ENCODE measurements at regions not wholly inside any gene's neighbourhood (a gene's known extent, or its start where the extent isn't known, plus 50 kb on each side); places are given as distances from the start of the nearest gene placed in this dataset.

DNA sequence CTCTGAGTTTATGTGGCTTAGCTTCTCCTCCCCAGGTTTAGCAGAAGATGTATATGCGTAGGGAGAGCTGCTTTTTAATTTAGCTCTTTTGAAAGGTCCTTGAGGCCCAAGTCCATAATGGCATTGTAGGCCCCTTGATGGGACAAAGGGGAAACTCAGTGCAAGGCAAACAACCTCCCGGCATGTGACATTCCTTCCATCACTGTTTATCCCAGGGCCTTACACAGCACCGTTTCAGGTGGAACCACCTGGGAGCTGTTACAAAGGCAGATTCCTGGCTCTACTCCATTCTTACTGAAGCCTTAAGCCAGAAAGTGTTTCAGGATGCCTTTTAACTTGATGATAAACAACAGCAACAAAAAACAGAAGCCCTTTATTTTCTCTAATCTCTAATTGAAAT, 555.4 kb downstream of the SLC4A3 start:
- no peak for DNase-seq

DNA sequence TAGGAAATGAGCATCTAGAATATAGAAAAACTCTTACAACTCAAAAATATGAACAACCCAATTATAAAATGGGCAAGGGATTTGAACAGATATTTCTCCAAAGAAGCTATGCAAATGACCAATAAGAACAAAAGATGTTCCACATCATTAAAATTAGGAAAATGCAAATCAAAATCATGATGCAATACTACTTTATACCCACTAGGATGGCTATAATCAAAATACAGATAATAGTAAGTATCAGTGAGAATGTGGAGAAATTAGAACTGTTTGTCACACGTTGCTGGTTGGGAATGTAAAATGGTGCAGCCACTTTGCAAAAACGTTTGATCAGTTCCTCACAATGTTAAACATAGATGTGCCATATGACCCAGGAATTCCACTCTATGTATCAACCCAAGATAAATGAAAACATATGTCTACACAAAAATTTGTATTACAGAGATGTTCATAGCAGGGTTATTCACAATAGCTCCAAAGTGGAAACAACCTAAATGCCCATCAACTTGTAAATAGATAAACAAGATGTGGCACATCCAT, 558.4 kb downstream of the SLC4A3 start:
- DNase-seq, result no peak

DNA sequence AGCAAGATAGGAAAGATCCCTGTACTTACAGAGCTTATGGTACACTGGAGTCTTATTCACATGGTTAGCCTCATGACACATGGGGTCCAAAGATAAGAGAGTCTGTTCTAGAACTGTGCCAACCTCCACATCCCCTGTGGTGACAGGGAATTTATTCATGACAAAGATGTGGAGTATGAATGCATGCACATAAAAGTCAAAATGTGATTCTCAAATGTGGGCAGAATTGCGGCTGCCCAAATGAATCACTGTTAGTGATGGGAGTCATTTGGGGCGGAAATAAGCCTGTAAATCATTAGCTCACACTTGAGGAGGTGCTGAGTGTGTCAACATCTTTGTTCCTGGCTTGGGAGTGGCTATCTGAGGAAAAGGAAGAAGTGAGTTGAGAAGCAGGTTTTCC, 560.6 kb downstream of the SLC4A3 start:
- DNase-seq, result no peak

DNA sequence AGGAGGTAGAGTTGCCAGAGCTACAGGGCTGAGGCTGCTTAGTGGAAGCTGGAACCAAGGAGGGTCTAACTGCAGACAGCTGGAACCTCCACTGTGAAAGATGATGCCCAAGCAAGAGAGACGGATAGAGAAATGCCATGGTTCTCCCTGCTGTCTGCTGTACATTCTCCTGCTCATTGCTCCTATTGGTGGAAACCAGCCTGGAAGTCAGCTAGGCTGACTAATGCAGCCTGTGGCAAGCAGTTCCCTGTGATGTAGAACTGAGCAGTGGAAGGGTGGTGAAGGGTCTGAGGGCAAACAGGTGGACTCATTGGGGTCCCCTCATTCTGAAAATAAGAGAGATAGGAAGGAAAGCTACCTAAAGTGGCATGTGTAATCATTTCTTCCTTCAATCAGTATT, 563.6 kb downstream of the SLC4A3 start:
- no peak for DNase-seq

DNA sequence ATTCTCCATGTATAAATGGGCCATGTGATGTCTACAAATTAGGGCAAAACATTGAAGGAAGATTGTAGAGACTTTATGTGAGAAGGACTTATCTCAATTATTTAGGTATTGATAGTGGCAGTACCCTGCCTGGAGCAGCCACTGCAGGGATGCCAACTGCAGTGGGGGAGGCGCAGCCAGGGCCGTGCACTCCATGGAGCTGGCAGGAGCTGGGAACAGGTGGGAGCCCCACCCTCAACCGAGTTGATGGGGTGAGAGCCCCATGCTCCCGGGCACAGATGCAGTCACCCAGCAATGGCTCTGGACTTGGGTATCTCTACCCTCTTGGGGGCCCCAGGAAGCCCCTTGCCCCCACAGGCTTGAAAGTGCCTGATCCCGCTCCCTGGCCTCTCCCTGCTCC, 564.3 kb downstream of the SLC4A3 start:
- no peak for DNase-seq

DNA sequence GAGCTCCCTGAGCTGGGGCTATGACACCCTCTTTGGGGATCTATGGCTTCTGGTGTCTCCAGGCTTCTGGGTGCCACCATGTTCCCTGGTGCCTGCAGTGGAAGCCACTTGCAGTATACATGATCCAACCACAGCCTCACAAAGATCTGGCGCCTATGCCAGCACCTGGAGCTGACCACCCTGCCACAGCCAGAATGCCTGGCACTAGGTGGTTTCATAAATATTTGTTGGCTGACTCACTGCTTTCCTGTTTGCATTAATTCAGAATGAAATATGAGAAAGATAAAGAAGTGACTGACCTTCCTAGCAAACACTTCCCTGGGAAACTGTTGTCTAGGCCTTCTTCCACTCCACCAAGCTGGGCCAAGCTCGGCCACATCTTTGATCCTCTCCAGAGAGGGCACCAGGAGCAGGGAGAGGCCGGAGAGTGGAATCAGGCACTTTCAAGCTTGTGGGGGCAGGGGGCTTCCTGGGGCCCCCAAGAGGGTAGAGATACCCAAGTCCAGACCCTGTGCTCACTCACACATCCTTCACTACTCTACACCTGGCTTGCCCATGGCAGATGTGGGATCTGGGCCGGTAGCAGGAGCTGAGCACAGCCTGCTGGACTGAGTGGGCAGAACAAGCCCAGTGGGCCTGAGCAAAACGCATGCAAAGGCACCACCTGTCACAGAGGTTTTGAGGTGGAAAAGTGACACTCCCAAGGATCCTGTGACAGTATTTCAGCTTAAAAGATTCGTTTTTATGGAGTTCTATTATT, 565.7 kb downstream of the SLC4A3 start:
- DNase-seq, result no peak

DNA sequence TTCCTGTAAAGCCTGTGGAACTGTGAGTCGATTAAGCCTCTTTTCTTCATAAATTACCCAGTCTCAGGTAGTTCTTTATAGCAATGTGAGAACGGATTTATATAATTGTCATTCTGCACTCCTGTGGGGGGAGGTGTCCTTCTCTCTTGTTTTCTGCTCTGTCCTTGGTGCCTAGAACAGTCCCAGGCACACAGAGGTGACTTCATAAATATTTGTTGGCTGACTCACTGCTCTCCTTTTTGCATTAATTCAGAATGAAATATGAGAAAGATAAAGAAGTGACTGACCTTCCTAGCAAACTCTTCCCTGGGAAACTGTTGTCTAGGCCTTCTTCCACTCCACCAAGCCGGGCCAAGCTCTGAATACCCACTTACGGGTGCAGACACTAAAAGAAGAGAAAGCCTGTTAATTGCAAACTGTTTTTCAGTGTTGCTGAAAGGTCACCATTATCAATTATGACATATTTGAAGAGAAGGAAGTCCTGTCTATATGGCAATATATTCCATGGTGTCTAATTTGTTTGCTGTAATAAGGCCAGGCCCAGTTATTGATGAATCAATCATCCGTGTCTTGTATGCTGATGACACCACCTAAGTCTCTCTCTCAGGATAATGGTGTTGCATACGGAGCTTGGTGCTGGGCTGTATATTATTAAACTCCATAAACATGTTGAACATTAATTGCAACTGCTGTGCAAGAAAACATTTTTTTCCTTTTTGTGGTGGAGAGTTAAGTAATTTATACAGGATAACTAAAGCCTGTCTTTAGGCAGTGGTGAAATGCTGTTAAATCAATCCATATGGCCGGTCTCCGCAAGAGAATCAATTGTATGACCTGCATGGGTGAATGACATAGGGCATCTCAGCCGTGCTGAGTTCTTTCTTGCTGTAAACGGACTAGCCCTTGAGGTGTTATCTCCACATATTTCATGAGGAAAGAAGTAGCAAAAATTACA, 567.5 kb downstream of the SLC4A3 start:
- DNase-seq, result no peak

DNA sequence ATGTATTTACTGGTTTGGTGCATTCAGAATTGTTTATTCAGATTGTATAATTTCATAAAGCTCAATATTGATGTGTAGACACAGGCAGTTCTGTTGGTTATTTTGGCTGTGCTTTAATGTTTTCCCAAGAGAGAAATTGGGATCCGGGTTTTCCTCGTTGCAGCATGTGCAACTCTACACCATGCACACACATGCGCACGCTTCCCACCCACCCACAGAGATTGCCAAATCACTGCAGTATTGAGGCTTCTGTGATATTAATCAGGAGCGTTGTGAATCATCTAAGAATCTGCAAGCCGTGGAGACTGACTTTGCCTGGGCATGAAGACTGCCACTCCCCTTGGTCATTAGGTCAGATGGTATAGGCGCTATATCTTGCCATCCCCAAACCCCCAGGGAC, 571.5 kb downstream of the SLC4A3 start:
- DNase-seq, result no peak

DNA sequence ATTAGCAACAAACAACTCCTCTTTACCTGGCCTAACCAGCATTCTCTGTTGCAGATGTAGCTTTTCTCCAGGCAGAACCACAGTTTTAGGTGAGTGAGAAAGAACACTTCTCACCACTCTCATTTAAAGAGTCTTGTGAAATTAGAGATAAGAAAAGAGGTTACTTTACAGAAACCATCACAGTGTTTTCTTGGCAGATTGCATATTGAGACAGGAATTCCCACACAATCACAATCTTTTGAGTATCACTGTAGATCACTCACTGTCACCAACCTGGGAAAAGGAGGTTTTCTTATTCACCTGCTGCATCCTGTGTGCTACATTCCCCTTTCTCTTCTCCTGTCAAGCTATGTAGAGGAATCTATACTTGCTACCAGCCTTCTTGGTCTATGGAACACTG, 574.6 kb downstream of the SLC4A3 start:
- DNase-seq, result no peak

DNA sequence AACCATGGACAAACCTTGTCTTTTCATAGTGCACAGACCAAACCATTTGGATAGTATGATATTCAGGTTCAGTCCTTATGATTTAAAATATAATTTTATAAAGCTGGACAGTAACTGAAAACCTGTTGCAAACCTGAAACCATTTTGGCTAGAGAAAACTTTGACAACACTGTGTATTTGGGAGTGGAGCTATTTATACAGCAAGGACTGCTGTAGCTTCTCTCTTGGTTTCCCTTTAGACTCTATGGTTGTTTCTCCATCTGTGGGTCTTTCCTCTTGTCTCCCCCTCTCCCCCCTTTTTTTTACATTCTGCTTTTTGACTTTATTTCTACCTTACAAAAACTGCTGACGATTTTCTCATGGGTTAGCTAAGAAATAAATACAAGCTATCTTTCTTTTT, 581.7 kb downstream of the SLC4A3 start:
- no peak for DNase-seq

DNA sequence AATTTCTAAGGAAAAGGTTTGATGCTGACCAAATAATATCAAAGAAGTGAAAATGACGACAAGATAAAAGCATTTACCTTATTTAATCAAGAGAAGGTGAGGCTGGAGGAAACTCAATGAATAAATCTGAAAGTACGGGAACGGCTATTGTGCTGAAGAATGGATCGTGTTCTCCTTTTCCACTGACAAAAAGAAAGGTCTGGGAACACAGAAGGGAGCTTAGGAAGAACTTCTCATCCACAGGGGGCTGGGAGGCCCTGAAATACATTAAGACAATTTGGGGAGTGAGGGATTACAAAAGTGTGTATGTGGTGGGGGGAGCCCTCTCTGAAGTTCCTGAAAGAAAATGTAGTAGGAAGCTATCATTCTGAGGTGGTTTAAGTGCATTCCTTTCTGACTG, 582.3 kb downstream of the SLC4A3 start:
- no peak for DNase-seq

DNA sequence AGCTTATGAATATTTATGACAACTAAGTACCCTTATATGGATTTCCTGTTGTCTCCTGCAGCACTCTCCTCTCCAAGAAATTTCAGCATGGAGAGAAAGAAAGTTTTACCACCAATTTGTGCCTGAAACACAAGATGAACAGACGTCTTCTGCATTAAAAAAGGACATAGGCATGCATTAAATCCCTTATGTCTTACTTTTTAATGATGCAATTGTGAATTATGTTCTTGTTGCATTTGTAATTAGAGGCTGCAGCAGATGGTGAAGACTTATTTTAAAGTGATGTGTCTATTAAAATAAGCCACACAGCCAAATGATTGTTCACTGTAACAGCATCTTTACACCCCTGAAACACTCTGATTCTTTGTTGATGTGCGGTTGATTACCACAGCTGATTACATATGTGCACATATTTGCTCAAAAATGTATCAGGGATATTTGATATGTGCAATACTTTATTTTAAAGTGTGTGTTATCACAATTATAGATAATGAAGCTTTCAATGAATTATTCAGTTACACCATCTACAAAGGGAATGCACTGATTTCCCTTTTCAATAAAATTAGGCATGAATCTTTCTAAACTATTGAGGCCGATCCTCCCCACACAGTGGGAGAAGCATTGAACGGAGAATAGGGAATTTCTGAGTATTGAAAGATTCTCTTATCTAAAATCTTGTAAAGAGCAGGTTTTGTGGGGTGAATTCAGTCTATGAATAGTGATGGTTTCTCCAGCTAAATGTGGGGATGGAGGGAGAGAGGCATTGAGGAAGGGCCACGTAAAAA, 585.1 kb downstream of the SLC4A3 start:
- no peak for DNase-seq

DNA sequence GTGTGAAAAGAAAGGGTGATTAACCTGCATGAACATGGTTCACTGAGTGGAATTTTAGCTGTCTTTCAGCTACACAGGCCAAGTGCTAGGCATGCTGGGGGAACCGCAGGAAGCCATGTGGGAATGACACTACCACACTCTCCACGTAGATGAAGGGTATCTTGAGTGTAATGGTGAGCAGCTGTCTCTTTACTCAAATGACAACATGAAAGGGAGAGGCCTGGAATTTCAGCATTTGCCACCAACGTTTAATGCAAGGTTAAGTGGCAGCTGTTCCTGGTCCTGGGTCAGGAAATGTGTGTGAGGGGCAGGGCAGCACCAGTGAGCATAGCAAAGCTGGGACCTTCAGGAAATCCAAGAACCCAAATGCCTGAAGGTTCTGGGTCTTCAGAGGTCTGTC, 588.4 kb downstream of the SLC4A3 start:
- no peak for DNase-seq

DNA sequence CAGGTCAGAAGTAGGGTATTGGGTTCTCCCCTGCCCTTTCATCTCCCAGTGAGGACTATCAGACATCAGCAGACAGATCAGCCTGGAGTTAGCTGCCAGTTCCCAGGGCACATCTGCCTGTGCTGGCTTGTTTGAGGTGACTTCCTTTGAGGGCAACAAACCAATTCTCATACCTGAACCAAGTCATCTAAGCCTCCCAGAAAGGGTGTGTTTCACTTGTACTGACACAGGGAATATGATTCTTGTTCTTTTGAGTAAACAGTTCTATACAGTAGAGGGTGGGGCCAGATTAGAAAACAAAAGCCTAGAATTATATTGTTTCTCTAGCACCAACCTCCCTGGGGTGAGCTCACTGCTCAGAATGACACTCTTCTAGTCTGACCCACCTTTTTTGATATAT, 591.9 kb downstream of the SLC4A3 start:
- no peak for DNase-seq

DNA sequence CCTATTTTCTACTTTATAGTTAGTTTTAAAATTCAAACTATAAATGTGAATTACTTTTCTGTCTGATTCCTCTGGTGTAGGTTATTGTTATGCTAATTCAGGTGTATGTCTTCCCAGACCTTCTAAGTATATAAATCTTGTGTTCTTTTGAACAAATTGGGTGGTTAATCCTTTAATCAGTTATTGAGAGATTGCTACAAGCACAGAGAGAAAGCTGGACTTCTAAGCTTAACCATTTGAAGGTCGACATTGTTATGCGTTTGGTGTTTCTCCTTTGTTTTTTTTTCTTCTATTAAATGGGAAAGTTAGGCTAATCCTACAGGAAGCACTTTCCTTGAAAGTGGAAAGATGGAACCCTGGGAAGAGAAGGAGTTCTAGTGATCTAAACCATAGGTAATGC, 592.6 kb downstream of the SLC4A3 start:
- DNase-seq, result no peak

DNA sequence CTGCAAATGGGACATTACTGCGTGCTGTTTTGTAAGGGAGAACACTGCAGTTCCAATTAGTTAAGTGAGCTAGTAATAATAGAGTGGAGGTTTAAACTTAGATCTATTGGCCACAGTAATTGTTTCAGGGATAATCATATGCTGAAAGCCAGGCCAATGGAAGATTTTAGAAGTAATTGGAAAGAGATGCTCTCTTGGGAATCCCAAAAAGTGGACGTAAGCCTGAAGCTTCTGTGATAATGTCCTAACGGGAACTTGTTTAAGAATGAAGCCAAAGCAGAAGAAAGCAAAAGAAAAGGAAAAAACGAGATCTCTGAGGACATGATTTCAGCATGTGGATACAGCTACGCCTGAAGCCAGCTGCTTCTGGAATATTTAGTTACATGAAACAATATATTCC, 594.6 kb downstream of the SLC4A3 start:
- no peak for DNase-seq

DNA sequence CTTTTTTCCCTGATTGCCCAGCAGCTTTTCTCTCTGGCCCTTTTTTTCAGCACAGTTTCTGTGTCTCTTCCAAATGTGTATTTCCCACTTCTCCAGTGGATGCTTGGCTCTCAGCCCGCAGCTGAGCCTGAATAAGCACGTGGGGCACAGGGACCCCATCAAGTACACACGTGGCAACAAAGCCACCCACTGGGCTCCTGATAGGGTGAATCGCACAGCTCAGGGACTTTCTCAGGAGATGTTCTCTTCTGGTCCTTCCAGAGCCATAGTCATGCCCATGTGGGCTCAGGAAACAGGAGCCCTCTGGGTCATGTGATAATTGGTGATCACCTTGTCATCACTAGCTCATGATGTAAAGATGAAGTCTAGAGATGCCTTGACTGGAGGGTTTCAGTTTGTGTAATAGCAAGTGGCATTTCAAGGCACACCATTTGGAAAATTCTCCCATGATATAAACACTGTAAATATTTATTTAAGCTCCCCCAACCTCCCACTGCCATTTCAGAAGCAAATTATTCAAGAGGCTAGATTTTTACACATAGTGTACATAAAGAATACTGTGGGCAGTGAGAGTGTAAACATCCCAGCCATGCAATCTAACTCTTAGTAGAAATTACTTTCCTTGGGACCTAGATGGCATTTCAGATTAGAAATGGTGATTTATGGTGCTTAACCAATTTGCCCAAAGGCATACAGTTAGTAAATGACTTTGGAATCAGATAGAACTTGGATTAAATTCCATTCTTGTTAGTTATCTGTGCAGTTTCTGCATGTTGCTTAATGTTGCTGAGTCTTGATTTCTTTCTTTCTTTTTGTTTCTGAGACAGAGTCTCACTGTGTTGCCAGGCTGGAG, 597.5 kb downstream of the SLC4A3 start:
- no peak for DNase-seq

DNA sequence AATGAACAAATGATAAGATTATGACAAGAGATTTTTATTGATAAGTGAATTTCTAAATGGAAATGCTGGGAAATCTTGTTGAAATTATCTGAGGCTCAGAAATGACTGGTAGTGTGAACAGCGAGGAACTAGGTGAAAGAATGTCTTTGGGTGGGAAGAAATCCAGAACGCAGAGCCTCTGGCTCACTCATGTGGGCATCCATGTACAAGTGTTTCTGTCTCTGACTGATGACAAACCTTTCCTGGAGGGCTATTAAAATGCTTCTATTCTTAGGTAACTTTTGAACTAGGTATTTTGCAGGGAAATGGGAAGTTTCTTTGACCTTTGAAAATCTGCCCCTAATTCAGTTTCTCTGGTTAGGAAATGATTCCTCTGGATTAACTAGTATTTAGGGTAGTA, 598.6 kb downstream of the SLC4A3 start:
- no peak for DNase-seq

DNA sequence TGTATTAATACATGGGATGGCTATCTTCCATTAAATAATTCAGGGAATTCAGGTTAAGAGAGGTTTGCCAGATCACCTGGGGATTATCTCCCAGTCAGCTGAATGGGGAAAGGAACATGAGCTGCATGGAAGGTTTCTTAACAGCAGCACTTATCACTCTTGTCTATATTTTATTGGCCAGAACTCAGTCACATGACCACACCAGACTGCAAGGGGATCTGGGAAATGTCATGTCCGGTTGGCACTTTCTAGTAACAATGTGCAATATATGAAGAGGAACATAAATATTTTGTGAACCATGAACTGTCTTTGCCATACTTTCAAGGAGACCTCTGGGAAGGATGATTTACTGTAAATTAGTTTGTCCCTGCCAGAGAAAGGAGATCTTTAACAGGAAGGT, 599.1 kb downstream of the SLC4A3 start:
- DNase-seq, result no peak

DNA sequence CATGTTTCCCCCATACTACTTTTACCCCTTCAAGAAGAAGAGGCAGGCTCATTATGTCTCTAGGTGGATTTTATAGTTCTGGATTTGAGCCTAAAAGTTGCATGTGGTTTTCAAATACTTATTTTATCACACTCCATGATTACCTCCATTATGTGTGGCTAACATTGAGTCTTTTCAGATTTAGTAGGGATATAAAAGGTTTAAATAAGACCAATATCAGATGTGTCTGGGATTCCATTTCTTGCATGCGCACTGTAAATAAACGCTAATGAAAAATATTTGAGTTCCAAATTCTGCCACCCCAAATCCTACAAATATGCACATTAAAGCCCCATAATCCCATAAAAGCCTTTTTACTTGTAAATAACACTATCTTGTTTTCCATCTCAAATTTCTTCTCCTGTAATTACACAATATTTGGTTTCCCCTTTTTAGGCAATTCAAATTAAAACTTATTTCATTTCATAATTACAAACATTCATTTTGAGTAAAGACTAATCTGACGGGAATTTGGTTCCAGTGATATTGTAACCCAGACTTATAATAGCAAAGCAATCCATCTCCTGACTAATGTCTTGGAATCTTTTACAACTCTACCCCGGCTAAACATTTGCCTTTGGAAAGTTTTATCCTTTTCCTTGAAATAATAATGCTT, 600.0 kb downstream of the SLC4A3 start:
- DNase-seq, result no peak

DNA sequence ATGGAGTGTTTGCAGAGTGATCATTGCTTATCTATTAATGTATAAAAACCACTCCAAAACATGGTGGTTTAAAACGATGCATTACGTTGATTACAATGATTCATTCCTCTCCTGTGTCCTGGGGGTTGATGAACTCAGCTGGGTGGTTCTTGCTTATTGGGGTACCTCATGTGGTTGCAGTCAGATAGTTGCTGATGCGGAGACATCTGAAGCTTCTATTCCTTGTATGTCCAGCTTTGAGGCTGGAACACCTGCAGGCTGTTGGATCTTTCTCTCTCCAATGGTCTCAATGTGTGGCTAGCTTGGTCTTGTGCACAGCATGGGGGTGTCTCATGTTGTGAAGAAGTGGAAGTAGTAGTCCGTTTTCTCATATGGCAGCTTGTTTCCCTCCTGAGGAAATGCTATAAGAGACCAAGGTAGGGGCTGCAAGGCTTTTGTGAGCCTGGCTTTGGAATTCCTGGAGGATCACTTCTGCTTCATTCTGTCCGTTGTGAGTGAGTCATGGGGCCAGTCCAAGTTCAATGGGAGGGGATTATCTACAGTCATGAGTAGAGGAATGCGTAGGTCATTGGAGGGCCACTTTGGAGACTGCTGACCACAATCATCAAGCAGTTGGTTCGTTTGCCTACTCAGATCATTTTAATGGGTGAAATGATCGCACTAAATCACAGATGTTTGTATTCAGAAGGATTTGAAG, 601.0 kb downstream of the SLC4A3 start:
- no peak for DNase-seq
